ENCODE measurements at regions not wholly inside any gene's neighbourhood (a gene's known extent, or its start where the extent isn't known, plus 50 kb on each side); places are given as distances from the start of the nearest gene placed in this dataset.

DNA sequence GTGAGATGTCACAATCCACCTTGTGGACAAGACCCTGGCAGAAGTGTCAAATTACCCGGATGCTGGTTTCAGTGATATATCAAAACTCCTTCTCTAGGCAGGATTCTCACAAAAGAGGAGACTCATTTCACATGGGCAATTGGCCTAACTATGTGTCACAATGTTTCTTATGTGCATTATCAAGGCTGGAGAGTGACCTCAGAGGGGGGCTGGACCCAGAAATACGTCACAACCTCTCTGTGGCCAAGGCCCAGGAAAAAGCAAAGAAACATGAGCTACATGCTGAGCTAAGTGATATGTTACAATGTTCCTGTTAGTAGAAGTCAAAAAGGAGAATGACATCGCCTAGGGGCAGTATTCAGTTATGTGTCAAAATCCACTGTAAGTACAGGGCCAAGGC lies 1031.2 kb upstream of the AMELY start:
- no peaks in the 10 kb centered on the region for H3K27me3 ChIP-seq
- no peak overlapping the region for H3K4me3 ChIP-seq
- TF ChIP-seq POLR2AphosphoS5 (IDR thresholded peaks at IDR 0.05) (no peak), POLR2A (IDR thresholded peaks at IDR 0.05) (no peak)
- no peaks in the 10 kb centered on the region for H3K36me3 ChIP-seq
- no peaks in the 10 kb centered on the region for H3K9me3 ChIP-seq
- H3K4me1 ChIP-seq: no peaks in the 10 kb centered on the region
- H3K27ac ChIP-seq: no peak overlapping the region
- no peak for DNase-seq (ENCODE audit: low spot score in 2 of 2)
- intact Hi-C loops (cut with DNase I; ENCODE audit: low total_unique reads): no loop called here

DNA sequence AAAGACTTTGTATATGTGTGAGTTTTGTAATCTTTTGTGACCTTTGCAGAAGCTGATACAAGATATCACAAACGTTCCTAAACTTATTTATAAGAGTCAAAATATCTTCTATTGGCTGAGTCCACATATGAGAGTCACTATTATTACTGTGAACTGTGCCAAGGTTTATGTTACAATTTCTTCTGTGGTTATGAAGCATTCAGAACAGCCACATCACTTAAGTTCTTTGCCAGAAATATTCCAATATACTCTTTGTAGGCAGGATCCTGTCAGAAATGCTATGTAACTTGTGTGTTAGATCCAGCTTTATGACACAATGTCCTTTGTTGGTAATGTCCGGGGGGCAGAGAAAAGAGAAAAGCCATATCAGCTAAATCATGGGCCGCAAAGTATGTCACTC lies 1030.3 kb upstream of the AMELY start:
- H3K36me3 ChIP-seq: no peaks in the 10 kb centered on the region
- no peaks in the 10 kb centered on the region for H3K9me3 ChIP-seq
- no peak overlapping the region for H3K4me3 ChIP-seq
- no peak overlapping the region for H3K27ac ChIP-seq
- no peak for TF ChIP-seq POLR2A (IDR thresholded peaks at IDR 0.05)
- no peak for TF ChIP-seq POLR2AphosphoS5 (IDR thresholded peaks at IDR 0.05)
- TF ChIP-seq, protein P1, sequence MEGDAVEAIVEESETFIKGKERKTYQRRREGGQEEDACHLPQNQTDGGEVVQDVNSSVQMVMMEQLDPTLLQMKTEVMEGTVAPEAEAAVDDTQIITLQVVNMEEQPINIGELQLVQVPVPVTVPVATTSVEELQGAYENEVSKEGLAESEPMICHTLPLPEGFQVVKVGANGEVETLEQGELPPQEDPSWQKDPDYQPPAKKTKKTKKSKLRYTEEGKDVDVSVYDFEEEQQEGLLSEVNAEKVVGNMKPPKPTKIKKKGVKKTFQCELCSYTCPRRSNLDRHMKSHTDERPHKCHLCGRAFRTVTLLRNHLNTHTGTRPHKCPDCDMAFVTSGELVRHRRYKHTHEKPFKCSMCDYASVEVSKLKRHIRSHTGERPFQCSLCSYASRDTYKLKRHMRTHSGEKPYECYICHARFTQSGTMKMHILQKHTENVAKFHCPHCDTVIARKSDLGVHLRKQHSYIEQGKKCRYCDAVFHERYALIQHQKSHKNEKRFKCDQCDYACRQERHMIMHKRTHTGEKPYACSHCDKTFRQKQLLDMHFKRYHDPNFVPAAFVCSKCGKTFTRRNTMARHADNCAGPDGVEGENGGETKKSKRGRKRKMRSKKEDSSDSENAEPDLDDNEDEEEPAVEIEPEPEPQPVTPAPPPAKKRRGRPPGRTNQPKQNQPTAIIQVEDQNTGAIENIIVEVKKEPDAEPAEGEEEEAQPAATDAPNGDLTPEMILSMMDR (IDR thresholded peaks at IDR 0.05): no peak
- no peaks in the 10 kb centered on the region for H3K4me1 ChIP-seq
- intact Hi-C loops (cut with DNase I; ENCODE audit: low total_unique reads): no loop called here
- no peak for DNase-seq (ENCODE audit: low spot score in 2 of 2)
- no peaks in the 10 kb centered on the region for H3K27me3 ChIP-seq

DNA sequence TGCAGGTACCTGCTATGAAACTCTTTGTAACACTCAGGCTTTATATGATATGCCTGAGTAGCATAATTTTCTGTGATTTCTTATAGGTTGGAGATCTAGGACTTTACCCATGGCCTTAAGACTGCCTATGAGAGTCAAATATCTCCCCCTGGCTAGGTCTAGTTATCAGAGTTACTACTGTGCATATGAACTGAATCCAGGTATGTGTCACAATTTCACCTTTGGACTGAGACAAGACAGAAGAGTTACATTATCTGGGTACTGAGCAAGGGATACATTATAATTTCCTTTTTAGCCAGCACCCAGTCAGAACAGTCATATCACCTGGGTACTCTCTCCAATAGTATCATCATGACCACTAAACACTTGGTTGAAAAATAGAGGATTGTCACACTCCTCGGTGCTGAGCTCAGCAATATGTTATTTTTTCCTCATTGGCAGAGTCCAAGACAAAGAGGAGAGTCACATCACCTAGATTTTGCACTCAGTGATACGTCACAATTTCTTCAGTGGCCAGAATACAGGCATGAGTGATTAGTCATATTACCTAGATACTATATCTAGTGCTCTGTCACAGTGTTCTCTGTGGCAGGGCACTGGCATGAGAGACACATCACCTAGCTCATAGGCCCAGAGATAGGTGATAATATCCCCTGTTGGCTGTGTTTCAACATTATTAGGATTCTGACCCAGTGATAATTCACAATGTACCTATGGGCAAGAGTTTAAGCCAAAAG lies 1027.6 kb upstream of the AMELY start:
- TF ChIP-seq POLR2AphosphoS5 (IDR thresholded peaks at IDR 0.05): no peak
- TF ChIP-seq, protein P1 (IDR thresholded peaks at IDR 0.05): no peak
- no peak for TF ChIP-seq POLR2A (IDR thresholded peaks at IDR 0.05)
- Histone ChIP-seq H3K27ac (no peak overlapping the region), H3K27me3 (no peaks in the 10 kb centered on the region), H3K36me3 (no peaks in the 10 kb centered on the region), H3K4me3 (no peak overlapping the region), H3K9me3 (no peaks in the 10 kb centered on the region), H3K4me1 (no peaks in the 10 kb centered on the region)
- intact Hi-C loops (cut with DNase I; ENCODE audit: low total_unique reads): no loop called here
- DNase-seq (ENCODE audit: low spot score in 2 of 2): no peak

DNA sequence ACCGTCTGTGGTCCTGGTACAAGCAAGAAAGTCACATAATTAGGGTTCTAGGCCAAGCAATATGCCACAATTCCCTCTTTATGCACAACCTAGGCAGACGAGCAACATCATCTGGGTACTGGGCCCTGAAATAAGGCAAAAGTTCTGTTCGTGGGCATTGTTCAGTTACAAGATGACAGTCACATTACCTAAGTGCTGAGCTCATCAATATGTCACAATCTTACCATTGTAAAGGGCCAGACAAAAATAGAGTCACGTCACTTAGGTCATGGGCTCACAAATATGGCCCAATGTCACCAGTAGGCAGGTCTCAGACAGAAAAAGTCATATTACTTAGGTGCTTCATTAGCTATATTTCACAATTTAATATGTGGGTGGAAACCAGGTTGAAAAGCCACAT lies 1025.3 kb upstream of the AMELY start:
- no peak for DNase-seq (ENCODE audit: low spot score in 2 of 2)
- H3K27ac ChIP-seq: no peak overlapping the region
- TF ChIP-seq POLR2A (IDR thresholded peaks at IDR 0.05) (no peak), POLR2AphosphoS5 (IDR thresholded peaks at IDR 0.05) (no peak)
- TF ChIP-seq, protein P1 (IDR thresholded peaks at IDR 0.05): no peak
- intact Hi-C loops (cut with DNase I; ENCODE audit: low total_unique reads): no loop called here
- no peaks in the 10 kb centered on the region for H3K9me3 ChIP-seq
- no peaks in the 10 kb centered on the region for H3K4me1 ChIP-seq
- no peak overlapping the region for H3K4me3 ChIP-seq
- H3K27me3 ChIP-seq: no peaks in the 10 kb centered on the region
- no peaks in the 10 kb centered on the region for H3K36me3 ChIP-seq

DNA sequence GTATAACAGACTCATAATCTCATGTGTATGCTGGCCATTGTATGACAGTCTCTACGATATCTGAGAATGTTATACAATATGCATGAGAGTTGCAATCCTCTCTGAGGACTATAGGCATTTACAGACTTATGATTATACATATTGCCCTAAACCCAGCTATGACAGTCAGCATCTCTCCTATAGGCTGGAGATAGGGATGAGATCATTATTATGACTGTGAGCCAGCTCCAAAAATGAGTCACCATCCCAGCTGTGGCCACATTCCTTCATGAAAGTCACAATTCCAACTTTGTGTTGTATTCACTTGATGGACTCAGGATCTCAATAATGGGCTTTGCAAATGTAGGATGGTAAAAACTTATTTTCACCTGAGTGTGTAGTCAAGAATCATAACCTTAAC lies 1024.5 kb upstream of the AMELY start:
- no peak for DNase-seq (ENCODE audit: low spot score in 2 of 2)
- H3K27me3 ChIP-seq: no peaks in the 10 kb centered on the region
- no peak overlapping the region for H3K27ac ChIP-seq
- H3K4me1 ChIP-seq: no peaks in the 10 kb centered on the region
- no peaks in the 10 kb centered on the region for H3K9me3 ChIP-seq
- TF ChIP-seq POLR2A (IDR thresholded peaks at IDR 0.05): no peak
- TF ChIP-seq, protein P1 (IDR thresholded peaks at IDR 0.05): no peak
- H3K4me3 ChIP-seq: no peak overlapping the region
- intact Hi-C loops (cut with DNase I; ENCODE audit: low total_unique reads): no loop called here
- no peaks in the 10 kb centered on the region for H3K36me3 ChIP-seq

Data from breast epithelium (tissue), 4 donors.